ENCODE measurements at regions not wholly inside any gene's neighbourhood (a gene's known extent, or its start where the extent isn't known, plus 50 kb on each side); places are given as distances from the start of the nearest gene placed in this dataset.
A peak's percentile ranks its signal among the peaks of the same experiment; 100 is the strongest.

GRCh38 chr6:132934496-132934895, 120.1 kb downstream of the RPS12 start:
- DNase-seq (ENCODE audit: low read depth in 2 of 3, low spot score in 2 of 3): no peak

- no peak for DNase-seq (ENCODE audit: low read depth in 2 of 3, low spot score in 2 of 3)
Observed at GRCh38 chr6:132936646-132937045, 122.3 kb downstream of the RPS12 start.

DNA sequence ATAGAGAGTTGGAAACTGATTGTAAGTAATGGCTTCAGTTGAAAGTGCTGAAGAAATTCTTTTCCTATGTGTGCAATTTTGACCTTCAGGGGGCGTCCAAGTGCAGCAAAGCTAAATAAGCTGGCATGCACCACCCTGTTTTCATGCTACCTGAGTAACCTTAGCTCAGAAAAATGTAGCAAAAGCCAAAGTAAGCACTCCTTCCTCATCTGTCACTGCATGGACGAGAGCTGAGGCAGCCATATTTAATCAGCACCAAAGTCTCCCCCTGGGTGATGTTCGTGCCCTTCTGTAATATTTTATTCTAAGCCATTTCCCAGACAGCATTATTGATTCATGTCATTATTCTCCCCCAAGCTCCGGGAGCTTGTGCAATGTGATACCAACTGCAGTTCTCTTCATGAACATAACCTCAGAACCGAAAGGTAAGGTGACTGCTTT, 123.1 kb downstream of the RPS12 start:
- DNase-seq (ENCODE audit: low read depth in 2 of 3, low spot score in 2 of 3): peak in 2 of 3 donors; percentile 24 to 43

- no peak for DNase-seq (ENCODE audit: low read depth in 2 of 3, low spot score in 2 of 3)
Observed at GRCh38 chr6:132948889-132949288, 134.5 kb downstream of the RPS12 start.

- no peak for DNase-seq (ENCODE audit: low read depth in 2 of 3, low spot score in 2 of 3)
Observed at GRCh38 chr6:132950566-132950965, 136.2 kb downstream of the RPS12 start.

GRCh38 chr6:132952031-132952867, 137.9 kb downstream of the RPS12 start:
- DNase-seq (ENCODE audit: low read depth in 2 of 3, low spot score in 2 of 3): no peak

GRCh38 chr6:132952986-132953385, 138.6 kb downstream of the RPS12 start:
- no peak for DNase-seq (ENCODE audit: low read depth in 2 of 3, low spot score in 2 of 3)

GRCh38 chr6:132954222-132954621, 139.9 kb downstream of the RPS12 start:
- DNase-seq (ENCODE audit: low read depth in 2 of 3, low spot score in 2 of 3): no peak

GRCh38 chr6:132954936-132955335, 140.6 kb downstream of the RPS12 start:
- DNase-seq (ENCODE audit: low read depth in 2 of 3, low spot score in 2 of 3): no peak

GRCh38 chr6:132959639-132960326, 145.4 kb downstream of the RPS12 start:
- no peak for DNase-seq (ENCODE audit: low read depth in 2 of 3, low spot score in 2 of 3)

GRCh38 chr6:132960720-132961119, 146.4 kb downstream of the RPS12 start:
- DNase-seq (ENCODE audit: low read depth in 2 of 3, low spot score in 2 of 3): no peak

GRCh38 chr6:132961122-132961521, 146.8 kb downstream of the RPS12 start:
- DNase-seq (ENCODE audit: low read depth in 2 of 3, low spot score in 2 of 3): no peak

GRCh38 chr6:132961610-132962009, 147.2 kb downstream of the RPS12 start:
- no peak for DNase-seq (ENCODE audit: low read depth in 2 of 3, low spot score in 2 of 3)

GRCh38 chr6:132962936-132963868, 148.8 kb downstream of the RPS12 start:
- peak; percentile 3 to 73 (median 56) for DNase-seq (ENCODE audit: low read depth in 2 of 3, low spot score in 2 of 3)

DNA sequence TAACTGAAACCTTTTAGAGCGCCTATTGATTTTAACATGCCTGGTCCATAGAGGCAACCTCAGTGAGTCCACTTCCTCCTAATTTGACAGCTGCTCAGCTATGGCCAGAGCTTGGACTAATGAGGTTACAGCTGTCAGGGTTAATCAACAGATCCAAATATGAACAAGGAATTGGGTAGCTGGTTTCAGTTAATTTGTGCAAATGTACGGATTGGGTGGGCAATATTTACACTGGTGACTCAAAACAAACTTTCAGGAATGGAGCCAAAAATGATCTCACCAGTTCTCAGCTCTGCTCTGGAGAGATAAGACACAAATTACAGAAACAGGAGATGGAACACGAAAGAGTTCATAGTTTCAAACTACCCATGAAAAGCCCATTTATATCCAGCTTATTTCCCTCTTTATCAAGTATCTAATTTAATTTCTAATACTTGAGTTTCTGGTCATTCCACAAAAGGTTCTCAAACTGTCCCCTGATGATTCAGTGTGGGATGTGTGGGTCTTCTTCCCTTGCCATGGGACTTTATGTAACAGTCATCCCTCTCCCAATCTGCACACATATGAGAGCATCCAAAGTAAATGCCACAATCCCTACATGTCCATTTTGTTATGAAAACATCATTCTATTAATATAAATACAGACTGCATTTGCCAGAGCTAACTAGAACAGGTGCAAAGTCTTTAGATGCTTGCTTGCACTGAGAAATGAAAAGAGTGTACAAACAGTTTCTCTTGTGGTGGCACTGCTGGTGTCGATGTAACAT, 149.9 kb downstream of the RPS12 start:
- DNase-seq (ENCODE audit: low read depth in 2 of 3, low spot score in 2 of 3): peak in 2 of 3 donors; percentile 49 to 68

DNA sequence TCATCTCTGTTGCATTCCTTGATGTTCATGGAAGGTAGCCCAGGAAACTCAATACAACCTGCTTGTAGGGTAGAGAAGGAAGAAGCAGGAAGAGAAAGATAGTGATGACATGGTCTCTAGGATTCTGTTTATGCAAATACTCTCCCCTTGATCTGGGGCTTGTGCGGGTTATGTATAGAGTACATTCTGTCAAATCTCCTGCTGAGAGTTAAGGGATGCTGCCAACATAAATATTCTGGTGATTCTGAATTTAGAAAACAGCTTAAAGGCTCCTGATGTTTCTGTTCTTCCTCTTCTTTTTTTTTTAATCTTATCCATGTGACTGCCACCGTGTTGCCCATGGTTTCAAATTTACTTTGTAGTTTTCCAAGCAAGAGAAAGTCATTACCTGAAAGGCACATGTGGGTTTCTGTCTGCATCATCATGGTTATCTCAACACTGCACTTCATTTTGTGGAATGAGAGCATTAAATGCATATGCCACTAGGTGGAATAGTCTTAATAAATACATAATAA, 150.6 kb downstream of the RPS12 start:
- no peak for DNase-seq (ENCODE audit: low read depth in 2 of 3, low spot score in 2 of 3)

DNA sequence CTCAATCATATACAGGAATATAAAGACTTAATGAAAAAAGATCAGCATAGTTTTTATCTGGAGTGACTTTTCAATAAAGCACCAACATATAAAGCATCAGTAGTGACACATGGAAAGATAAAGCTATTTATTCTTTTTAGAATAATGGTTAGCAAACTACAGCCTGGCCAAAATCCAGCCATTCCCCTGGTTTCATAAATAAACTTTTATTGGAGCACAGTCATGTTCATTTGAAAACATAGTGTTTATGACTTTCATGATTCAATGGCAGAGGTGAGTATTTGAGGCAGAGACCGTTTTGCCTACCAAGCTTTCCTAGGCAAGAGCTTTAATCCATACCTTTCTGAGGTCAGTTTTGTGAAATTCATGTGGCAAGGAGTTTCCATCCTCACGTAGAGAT, 153.5 kb downstream of the RPS12 start:
- no peak for DNase-seq (ENCODE audit: low read depth in 2 of 3, low spot score in 2 of 3)

- no peak for DNase-seq (ENCODE audit: low read depth in 2 of 3, low spot score in 2 of 3)
Observed at GRCh38 chr6:132968419-132968950, 154.1 kb downstream of the RPS12 start.

DNA sequence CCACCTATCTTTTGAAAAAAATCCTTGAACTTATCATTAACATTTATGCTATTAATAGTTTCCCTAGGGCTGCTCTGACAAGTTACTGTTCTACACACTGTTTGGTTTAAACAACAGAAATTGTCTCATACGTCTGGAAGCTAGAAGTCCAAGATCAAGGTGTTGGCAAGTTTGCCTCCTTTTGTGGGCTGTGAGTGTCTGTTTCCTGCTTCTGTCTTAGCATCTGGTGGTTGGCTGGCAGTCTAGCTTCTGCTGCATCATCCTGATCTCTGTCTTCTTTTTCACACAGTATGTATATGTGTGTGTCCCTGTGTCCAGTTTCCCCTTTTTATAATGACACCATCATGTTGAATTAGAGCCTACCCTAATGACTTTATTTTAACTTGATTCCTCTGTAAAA, 154.8 kb downstream of the RPS12 start:
- peak in 1 of 3 donors; percentile 52 for DNase-seq (ENCODE audit: low read depth in 2 of 3, low spot score in 2 of 3)

GRCh38 chr6:132971676-132972075, 157.3 kb downstream of the RPS12 start:
- no peak for DNase-seq (ENCODE audit: low read depth in 2 of 3, low spot score in 2 of 3)
